ENCODE measurements at regions not wholly inside any gene's neighbourhood (a gene's known extent, or its start where the extent isn't known, plus 50 kb on each side); places are given as distances from the start of the nearest gene placed in this dataset.

- no peak for DNase-seq (ENCODE audit: low read depth, low spot score)
- no peak overlapping the region for H3K4me3 ChIP-seq (ENCODE audit: low read length)
- no peaks in the 10 kb centered on the region for H3K36me3 ChIP-seq (ENCODE audit: control insufficient read depth, insufficient read depth, low read length)
- no peaks in the 10 kb centered on the region for H3K9me3 ChIP-seq (ENCODE audit: control insufficient read depth, insufficient read depth, low read length)
- H3K4me1 ChIP-seq (ENCODE audit: control insufficient read depth, insufficient read depth, low read length), result no peaks in the 10 kb centered on the region
- no peak overlapping the region for H3K27ac ChIP-seq (ENCODE audit: low read length)
- WGBS (ENCODE audit: insufficient coverage, insufficient read length), result no CpG with 5 or more reads among the region's 12 CpGs
- H3K27me3 ChIP-seq (ENCODE audit: control insufficient read depth, insufficient read depth, low read length), result no peaks in the 10 kb centered on the region
Measured at GRCh38 chr17:79458356-79458755, 152.5 kb downstream of the RBFOX3 start.

DNA sequence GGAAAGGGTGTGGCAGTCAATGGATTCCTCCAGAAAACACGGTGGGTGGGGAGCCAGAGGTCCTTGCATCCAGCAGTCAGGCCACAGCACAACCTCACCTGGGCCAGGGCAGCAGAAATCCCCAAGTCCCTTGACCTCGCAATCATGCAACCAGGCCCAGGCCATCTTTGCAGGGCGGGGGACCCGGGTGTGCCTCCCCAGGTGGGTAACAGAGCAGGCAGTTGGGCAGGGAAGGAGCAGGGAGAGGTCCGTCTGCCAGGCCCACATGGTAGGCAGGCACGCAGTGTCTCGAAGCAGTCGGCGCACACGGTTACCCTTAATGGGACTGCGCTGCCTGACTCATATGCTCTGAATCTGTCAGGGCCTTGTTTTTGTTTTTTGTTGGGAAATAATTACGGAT lies 153.0 kb downstream of the RBFOX3 start:
- no peak for DNase-seq (ENCODE audit: low read depth, low spot score)
- Histone ChIP-seq H3K27ac (ENCODE audit: low read length) (no peak overlapping the region), H3K27me3 (ENCODE audit: control insufficient read depth, insufficient read depth, low read length) (no peaks in the 10 kb centered on the region), H3K4me3 (ENCODE audit: low read length) (no peak overlapping the region), H3K36me3 (ENCODE audit: control insufficient read depth, insufficient read depth, low read length) (no peaks in the 10 kb centered on the region), H3K4me1 (ENCODE audit: control insufficient read depth, insufficient read depth, low read length) (no peaks in the 10 kb centered on the region), H3K9me3 (ENCODE audit: control insufficient read depth, insufficient read depth, low read length) (no peaks in the 10 kb centered on the region)
- no CpG with 5 or more reads among the region's 12 CpGs for WGBS (ENCODE audit: insufficient coverage, insufficient read length)

GRCh38 chr17:79457376-79457775 lies 153.5 kb downstream of the RBFOX3 start:
- Histone ChIP-seq H3K27ac (ENCODE audit: low read length) (no peak overlapping the region), H3K9me3 (ENCODE audit: control insufficient read depth, insufficient read depth, low read length) (no peaks in the 10 kb centered on the region), H3K27me3 (ENCODE audit: control insufficient read depth, insufficient read depth, low read length) (no peaks in the 10 kb centered on the region), H3K4me3 (ENCODE audit: low read length) (no peak overlapping the region), H3K36me3 (ENCODE audit: control insufficient read depth, insufficient read depth, low read length) (no peaks in the 10 kb centered on the region), H3K4me1 (ENCODE audit: control insufficient read depth, insufficient read depth, low read length) (no peaks in the 10 kb centered on the region)
- whole genome bisulfite sequencing (ENCODE audit: insufficient coverage, insufficient read length), result no CpG with 5 or more reads among the region's 17 CpGs
- DNase-seq (ENCODE audit: low read depth, low spot score), result no peak

GRCh38 chr17:79455636-79456035 lies 155.2 kb downstream of the RBFOX3 start:
- Histone ChIP-seq H3K9me3 (ENCODE audit: control insufficient read depth, insufficient read depth, low read length) (no peaks in the 10 kb centered on the region), H3K27me3 (ENCODE audit: control insufficient read depth, insufficient read depth, low read length) (no peaks in the 10 kb centered on the region), H3K36me3 (ENCODE audit: control insufficient read depth, insufficient read depth, low read length) (no peaks in the 10 kb centered on the region), H3K4me3 (ENCODE audit: low read length) (no peak overlapping the region), H3K27ac (ENCODE audit: low read length) (no peak overlapping the region), H3K4me1 (ENCODE audit: control insufficient read depth, insufficient read depth, low read length) (no peaks in the 10 kb centered on the region)
- DNase-seq (ENCODE audit: low read depth, low spot score), result no peak
- WGBS (ENCODE audit: insufficient coverage, insufficient read length), result 100% methylated on average over 3 of the region's 11 CpGs

GRCh38 chr17:79454826-79455225 lies 156.0 kb downstream of the RBFOX3 start:
- WGBS (ENCODE audit: insufficient coverage, insufficient read length), result no CpG with 5 or more reads among the region's 6 CpGs
- H3K36me3 ChIP-seq (ENCODE audit: control insufficient read depth, insufficient read depth, low read length), result no peaks in the 10 kb centered on the region
- no peaks in the 10 kb centered on the region for H3K9me3 ChIP-seq (ENCODE audit: control insufficient read depth, insufficient read depth, low read length)
- no peaks in the 10 kb centered on the region for H3K4me1 ChIP-seq (ENCODE audit: control insufficient read depth, insufficient read depth, low read length)
- H3K4me3 ChIP-seq (ENCODE audit: low read length), result no peak overlapping the region
- no peak for DNase-seq (ENCODE audit: low read depth, low spot score)
- H3K27ac ChIP-seq (ENCODE audit: low read length), result no peak overlapping the region
- H3K27me3 ChIP-seq (ENCODE audit: control insufficient read depth, insufficient read depth, low read length), result no peaks in the 10 kb centered on the region

GRCh38 chr17:79453481-79453880 lies 157.4 kb downstream of the RBFOX3 start:
- H3K4me3 ChIP-seq (ENCODE audit: low read length), result no peak overlapping the region
- WGBS (ENCODE audit: insufficient coverage, insufficient read length), result no CpG with 5 or more reads among the region's 6 CpGs
- H3K4me1 ChIP-seq (ENCODE audit: control insufficient read depth, insufficient read depth, low read length), result no peaks in the 10 kb centered on the region
- no peaks in the 10 kb centered on the region for H3K27me3 ChIP-seq (ENCODE audit: control insufficient read depth, insufficient read depth, low read length)
- H3K27ac ChIP-seq (ENCODE audit: low read length), result no peak overlapping the region
- no peak for DNase-seq (ENCODE audit: low read depth, low spot score)
- no peaks in the 10 kb centered on the region for H3K9me3 ChIP-seq (ENCODE audit: control insufficient read depth, insufficient read depth, low read length)
- no peaks in the 10 kb centered on the region for H3K36me3 ChIP-seq (ENCODE audit: control insufficient read depth, insufficient read depth, low read length)

- Histone ChIP-seq H3K9me3 (ENCODE audit: control insufficient read depth, insufficient read depth, low read length) (no peaks in the 10 kb centered on the region), H3K4me3 (ENCODE audit: low read length) (no peak overlapping the region), H3K4me1 (ENCODE audit: control insufficient read depth, insufficient read depth, low read length) (no peaks in the 10 kb centered on the region), H3K36me3 (ENCODE audit: control insufficient read depth, insufficient read depth, low read length) (no peaks in the 10 kb centered on the region), H3K27me3 (ENCODE audit: control insufficient read depth, insufficient read depth, low read length) (no peaks in the 10 kb centered on the region), H3K27ac (ENCODE audit: low read length) (no peak overlapping the region)
- DNase-seq (ENCODE audit: low read depth, low spot score), result no peak
- no CpG with 5 or more reads among the region's 11 CpGs for WGBS (ENCODE audit: insufficient coverage, insufficient read length)
Measured at GRCh38 chr17:79452706-79453105, 158.1 kb downstream of the RBFOX3 start.

GRCh38 chr17:79451167-79451566 lies 159.7 kb downstream of the RBFOX3 start:
- no CpG with 5 or more reads among the region's 7 CpGs for WGBS (ENCODE audit: insufficient coverage, insufficient read length)
- no peaks in the 10 kb centered on the region for H3K36me3 ChIP-seq (ENCODE audit: control insufficient read depth, insufficient read depth, low read length)
- H3K9me3 ChIP-seq (ENCODE audit: control insufficient read depth, insufficient read depth, low read length), result no peaks in the 10 kb centered on the region
- no peak for DNase-seq (ENCODE audit: low read depth, low spot score)
- H3K4me1 ChIP-seq (ENCODE audit: control insufficient read depth, insufficient read depth, low read length), result no peaks in the 10 kb centered on the region
- no peak overlapping the region for H3K27ac ChIP-seq (ENCODE audit: low read length)
- no peak overlapping the region for H3K4me3 ChIP-seq (ENCODE audit: low read length)
- H3K27me3 ChIP-seq (ENCODE audit: control insufficient read depth, insufficient read depth, low read length), result no peaks in the 10 kb centered on the region

GRCh38 chr17:79446399-79447009 lies 164.3 kb downstream of the RBFOX3 start:
- Histone ChIP-seq H3K4me3 (ENCODE audit: low read length) (no peak overlapping the region), H3K9me3 (ENCODE audit: control insufficient read depth, insufficient read depth, low read length) (no peaks in the 10 kb centered on the region), H3K27ac (ENCODE audit: low read length) (no peak overlapping the region), H3K36me3 (ENCODE audit: control insufficient read depth, insufficient read depth, low read length) (no peaks in the 10 kb centered on the region; the same call in 1 of the 2 replicates), H3K27me3 (ENCODE audit: control insufficient read depth, insufficient read depth, low read length) (no peaks in the 10 kb centered on the region), H3K4me1 (ENCODE audit: control insufficient read depth, insufficient read depth, low read length) (no peaks in the 10 kb centered on the region)
- no CpG with 5 or more reads among the region's 12 CpGs for WGBS (ENCODE audit: insufficient coverage, insufficient read length)
- no peak for DNase-seq (ENCODE audit: low read depth, low spot score)

- Histone ChIP-seq H3K36me3 (ENCODE audit: control insufficient read depth, insufficient read depth, low read length) (no peaks in the 10 kb centered on the region; the same call in 1 of the 2 replicates), H3K4me1 (ENCODE audit: control insufficient read depth, insufficient read depth, low read length) (no peaks in the 10 kb centered on the region; the same call in 1 of the 2 replicates), H3K27ac (ENCODE audit: low read length) (no peak overlapping the region), H3K27me3 (ENCODE audit: control insufficient read depth, insufficient read depth, low read length) (no peaks in the 10 kb centered on the region), H3K9me3 (ENCODE audit: control insufficient read depth, insufficient read depth, low read length) (no peaks in the 10 kb centered on the region), H3K4me3 (ENCODE audit: low read length) (no peak overlapping the region)
- WGBS (ENCODE audit: insufficient coverage, insufficient read length), result no CpG with 5 or more reads among the region's 4 CpGs
- no peak for DNase-seq (ENCODE audit: low read depth, low spot score)
Measured at GRCh38 chr17:79444198-79444597, 166.7 kb downstream of the RBFOX3 start.

GRCh38 chr17:79443026-79443425 lies 167.8 kb downstream of the RBFOX3 start:
- no CpG with 5 or more reads among the region's 10 CpGs for WGBS (ENCODE audit: insufficient coverage, insufficient read length)
- DNase-seq (ENCODE audit: low read depth, low spot score), result no peak
- Histone ChIP-seq H3K27ac (ENCODE audit: low read length) (no peak overlapping the region), H3K4me3 (ENCODE audit: low read length) (no peak overlapping the region), H3K9me3 (ENCODE audit: control insufficient read depth, insufficient read depth, low read length) (no peaks in the 10 kb centered on the region), H3K36me3 (ENCODE audit: control insufficient read depth, insufficient read depth, low read length) (no peaks in the 10 kb centered on the region; the same call in 1 of the 2 replicates), H3K4me1 (ENCODE audit: control insufficient read depth, insufficient read depth, low read length) (no peaks in the 10 kb centered on the region; the same call in 1 of the 2 replicates), H3K27me3 (ENCODE audit: control insufficient read depth, insufficient read depth, low read length) (no peaks in the 10 kb centered on the region)

Data from iPS DF 6.9 (cell line).